Putamen (tissue), 1 donor: ENCODE measurements at regions not wholly inside any gene's neighbourhood (a gene's known extent, or its start where the extent isn't known, plus 50 kb on each side); places are given as distances from the start of the nearest gene placed in this dataset.

ENCODE experiments used
- DNase-seq: peaks from one replicate; pipeline ENCODE4 v3.0.0-alpha.2; 2016; ENCODE audit warnings: low spot score

- DNase-seq: no peak
These were observed 232.0 kb downstream of the ANAPC1 start for GRCh38 chr2:111652038-111652437.

GRCh38 chr2:111652681-111653080 is 231.3 kb downstream of the ANAPC1 start:
- DNase-seq: no peak

- DNase-seq: no peak
These were observed 230.8 kb downstream of the ANAPC1 start for GRCh38 chr2:111653103-111653624.

GRCh38 chr2:111653913-111654312 is 230.1 kb downstream of the ANAPC1 start:
- no peak for DNase-seq

GRCh38 chr2:111654829-111655228 is 229.2 kb downstream of the ANAPC1 start:
- no peak for DNase-seq

- no peak for DNase-seq
These were observed 227.6 kb downstream of the ANAPC1 start for GRCh38 chr2:111656436-111656835.

GRCh38 chr2:111656894-111657293 is 227.1 kb downstream of the ANAPC1 start:
- no peak for DNase-seq

- DNase-seq: no peak
These were observed 226.5 kb downstream of the ANAPC1 start for GRCh38 chr2:111657351-111657975.

GRCh38 chr2:111659361-111660333 is 224.3 kb downstream of the ANAPC1 start:
- no peak for DNase-seq

- no peak for DNase-seq
These were observed 223.2 kb downstream of the ANAPC1 start for GRCh38 chr2:111660811-111661210.

- no peak for DNase-seq
These were observed 222.6 kb downstream of the ANAPC1 start for GRCh38 chr2:111661286-111661940.

GRCh38 chr2:111662039-111662770 is 221.8 kb downstream of the ANAPC1 start:
- no peak for DNase-seq

- no peak for DNase-seq
These were observed 221.1 kb downstream of the ANAPC1 start for GRCh38 chr2:111662771-111663470.

GRCh38 chr2:111663471-111664274 is 220.3 kb downstream of the ANAPC1 start:
- no peak for DNase-seq

- DNase-seq: no peak
These were observed 219.6 kb downstream of the ANAPC1 start for GRCh38 chr2:111664275-111664850.

GRCh38 chr2:111665011-111665410 is 219.0 kb downstream of the ANAPC1 start:
- DNase-seq: no peak

GRCh38 chr2:111665551-111666116 is 218.4 kb downstream of the ANAPC1 start:
- DNase-seq: no peak

- DNase-seq: no peak
These were observed 217.8 kb downstream of the ANAPC1 start for GRCh38 chr2:111666160-111666559.

GRCh38 chr2:111667001-111667400 is 217.0 kb downstream of the ANAPC1 start:
- DNase-seq: no peak
